GM12873 (cell line): ENCODE measurements at regions not wholly inside any gene's neighbourhood (a gene's known extent, or its start where the extent isn't known, plus 50 kb on each side); places are given as distances from the start of the nearest gene placed in this dataset.

Experiments used
- TF ChIP-seq, protein P1 (sequence below): IDR thresholded peaks from 2 replicates; pipeline ENCODE4 v1.5.1; 2012; ENCODE audit warnings: low read depth, mild to moderate bottlenecking, moderate library complexity, low read length, control low read depth; ENCODE audit not compliant: insufficient read depth; ENCODE audit errors: missing control alignments

DNA sequence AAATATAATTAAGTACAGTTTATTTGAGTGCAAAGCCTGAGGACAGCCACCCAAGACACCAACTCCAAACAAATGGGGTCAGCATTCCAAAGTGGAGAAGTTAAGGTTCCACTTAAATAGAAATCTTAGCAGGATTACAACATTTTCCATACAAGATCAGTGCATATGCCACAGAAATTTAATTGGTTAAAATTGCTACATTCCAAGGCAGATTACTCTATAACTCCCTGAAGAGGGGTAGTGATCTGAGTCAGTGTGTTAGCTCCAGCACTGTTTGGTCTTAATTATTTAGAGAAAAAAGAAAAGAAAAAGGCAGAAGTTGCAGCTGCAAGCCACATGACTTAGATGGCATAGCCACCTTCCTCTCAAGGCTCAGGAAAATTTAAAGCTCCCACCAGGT, 297.5 kb downstream of the HHIPL2 start:
- TF ChIP-seq, protein P1, sequence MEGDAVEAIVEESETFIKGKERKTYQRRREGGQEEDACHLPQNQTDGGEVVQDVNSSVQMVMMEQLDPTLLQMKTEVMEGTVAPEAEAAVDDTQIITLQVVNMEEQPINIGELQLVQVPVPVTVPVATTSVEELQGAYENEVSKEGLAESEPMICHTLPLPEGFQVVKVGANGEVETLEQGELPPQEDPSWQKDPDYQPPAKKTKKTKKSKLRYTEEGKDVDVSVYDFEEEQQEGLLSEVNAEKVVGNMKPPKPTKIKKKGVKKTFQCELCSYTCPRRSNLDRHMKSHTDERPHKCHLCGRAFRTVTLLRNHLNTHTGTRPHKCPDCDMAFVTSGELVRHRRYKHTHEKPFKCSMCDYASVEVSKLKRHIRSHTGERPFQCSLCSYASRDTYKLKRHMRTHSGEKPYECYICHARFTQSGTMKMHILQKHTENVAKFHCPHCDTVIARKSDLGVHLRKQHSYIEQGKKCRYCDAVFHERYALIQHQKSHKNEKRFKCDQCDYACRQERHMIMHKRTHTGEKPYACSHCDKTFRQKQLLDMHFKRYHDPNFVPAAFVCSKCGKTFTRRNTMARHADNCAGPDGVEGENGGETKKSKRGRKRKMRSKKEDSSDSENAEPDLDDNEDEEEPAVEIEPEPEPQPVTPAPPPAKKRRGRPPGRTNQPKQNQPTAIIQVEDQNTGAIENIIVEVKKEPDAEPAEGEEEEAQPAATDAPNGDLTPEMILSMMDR, result no peak

DNA sequence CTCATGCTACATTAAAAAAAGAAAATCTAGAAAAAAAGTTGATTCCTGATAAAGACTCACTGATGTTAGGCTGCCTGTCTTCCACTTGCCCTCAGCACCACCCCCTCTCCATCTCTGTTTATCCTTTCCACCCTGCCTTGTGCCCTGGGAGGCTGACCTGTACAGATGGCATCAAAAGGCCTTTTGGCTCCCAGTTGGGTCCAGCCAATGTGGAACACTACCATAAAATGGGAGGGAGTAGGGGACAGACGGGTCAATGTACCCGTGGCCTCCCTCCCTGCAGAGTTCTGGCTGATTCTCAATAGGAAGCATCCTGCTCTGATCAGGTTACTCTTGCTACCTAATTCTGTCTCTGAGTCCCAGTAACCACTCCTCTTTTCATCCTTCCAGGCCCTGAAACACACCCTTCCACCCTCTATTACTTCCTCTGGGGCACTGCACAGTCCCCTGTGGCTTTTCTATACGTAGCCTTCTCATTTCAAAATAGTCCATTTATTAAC, 300.0 kb downstream of the HHIPL2 start:
- TF ChIP-seq, protein P1, result no peak

DNA sequence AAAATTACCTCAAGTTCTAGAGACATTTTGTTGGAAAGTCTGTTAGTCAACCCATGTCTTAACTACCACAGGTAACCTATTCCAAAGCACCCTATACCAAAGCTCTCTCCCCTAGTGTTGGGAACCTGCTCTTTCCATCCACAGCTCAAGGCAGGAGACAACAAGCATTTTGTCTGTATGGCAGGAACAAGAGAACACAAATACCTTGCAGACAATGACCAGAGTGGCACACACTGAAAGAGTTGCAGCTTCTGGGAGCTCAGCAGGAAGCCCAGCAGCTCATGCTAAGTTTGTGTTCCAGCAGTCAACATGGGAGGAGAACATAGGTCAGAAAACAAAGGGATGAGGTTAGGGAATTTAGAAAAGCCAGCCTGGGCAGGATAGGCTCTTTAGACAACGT, 300.8 kb downstream of the HHIPL2 start:
- TF ChIP-seq, protein P1, result no peak

DNA sequence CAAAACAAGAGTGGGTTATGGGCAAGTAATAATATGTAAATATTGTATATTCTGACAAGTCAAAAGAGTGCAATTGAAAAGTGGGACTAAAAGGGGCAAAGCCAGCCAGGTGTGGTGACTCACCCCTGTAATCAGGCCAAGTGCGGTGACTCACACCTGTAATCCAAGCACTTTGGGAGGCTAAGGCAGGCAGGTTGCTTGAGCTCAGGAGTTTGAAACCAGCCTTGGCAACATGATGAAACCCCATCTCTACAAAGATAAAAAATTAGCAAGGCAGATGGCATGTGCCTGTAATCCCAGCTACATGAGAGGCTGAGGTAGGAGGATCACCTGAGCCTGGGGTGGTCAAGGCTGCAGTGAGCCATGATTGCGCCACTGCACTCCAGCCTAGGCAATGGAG, 304.0 kb downstream of the HHIPL2 start:
- TF ChIP-seq, protein P1, result no peak

DNA sequence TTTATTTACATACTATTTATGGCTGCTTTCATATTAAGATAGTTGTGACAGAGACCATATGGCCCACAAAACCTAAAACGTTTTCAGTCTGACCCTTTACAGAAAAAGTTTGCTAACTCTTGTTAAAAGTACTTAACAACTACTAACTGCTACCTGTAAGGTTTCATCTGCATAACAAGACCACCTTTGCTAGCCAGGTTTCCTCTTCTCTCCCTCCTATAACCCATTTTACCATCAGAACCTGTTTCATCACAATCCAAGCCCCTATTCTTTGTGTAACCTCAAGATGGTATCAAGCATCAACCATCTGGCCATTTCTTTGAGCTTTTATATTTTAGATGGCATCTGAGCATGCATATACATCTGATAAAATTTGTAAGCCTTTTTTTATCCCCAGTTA, 305.4 kb downstream of the HHIPL2 start:
- TF ChIP-seq, protein P1, result no peak

DNA sequence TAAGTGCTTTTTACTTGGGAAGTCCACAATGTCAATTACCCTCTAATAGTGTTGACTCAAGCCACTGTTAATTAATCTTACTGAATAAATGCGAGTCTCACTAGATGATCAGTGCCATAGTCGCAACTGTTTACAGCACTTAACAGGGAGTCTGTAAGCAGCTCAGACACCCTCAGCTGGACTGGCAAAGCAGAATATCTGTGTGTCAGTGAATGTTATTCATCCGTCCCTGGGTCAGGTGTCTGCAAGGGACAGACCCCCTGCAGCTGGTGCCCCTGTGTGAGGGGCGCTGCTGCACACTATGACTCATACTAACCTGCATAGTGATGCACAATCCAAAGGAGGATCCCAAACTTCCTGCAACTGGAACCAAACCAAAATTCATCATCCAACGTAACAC, 306.5 kb downstream of the HHIPL2 start:
- TF ChIP-seq, protein P1, result no peak

DNA sequence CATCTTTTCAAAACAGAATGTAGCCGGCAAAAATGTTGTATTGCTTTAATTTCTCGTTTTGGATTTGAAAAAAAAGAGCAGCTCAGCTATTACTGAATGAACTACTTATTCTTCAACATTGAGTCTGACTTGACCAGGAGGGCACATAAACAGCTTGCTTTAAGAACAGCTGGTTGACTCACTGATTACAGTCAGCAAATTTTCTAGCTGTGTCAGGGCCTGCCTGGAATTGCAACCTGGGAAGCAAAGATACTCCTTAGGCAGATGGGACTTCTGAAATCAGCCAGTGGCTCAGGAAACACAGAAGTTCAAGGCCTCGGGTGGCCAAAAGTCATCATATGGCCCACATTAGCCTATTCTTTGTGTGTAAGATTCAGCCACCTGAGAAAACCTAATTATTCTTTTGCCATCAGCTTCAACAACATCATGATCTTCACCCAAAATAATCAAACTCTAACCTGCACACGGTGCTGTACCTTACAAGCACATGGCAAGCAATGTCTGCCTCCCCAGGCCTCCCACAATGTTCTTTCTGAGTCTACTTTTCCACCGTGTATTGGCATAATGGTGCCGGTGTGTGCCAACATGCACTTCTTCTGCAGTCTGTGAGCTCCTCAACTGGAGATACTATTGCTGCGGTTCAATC, 307.2 kb downstream of the HHIPL2 start:
- TF ChIP-seq, protein P1, result no peak
